Endothelial cell of umbilical vein (primary cell): ENCODE measurements at regions not wholly inside any gene's neighbourhood (a gene's known extent, or its start where the extent isn't known, plus 50 kb on each side); places are given as distances from the start of the nearest gene placed in this dataset.

Experiments used
- MAX ChIP-seq: IDR thresholded peaks from 2 replicates; pipeline ENCODE4 v1.6.1; 2011; ENCODE audit not compliant: insufficient read depth, insufficient read length
- POLR2A ChIP-seq: IDR thresholded peaks from 2 replicates; pipeline ENCODE4 v1.6.1; 2012; ENCODE audit warnings: low read depth, mild to moderate bottlenecking, control low read depth, low read length

GRCh38 chr2:234768608-234769196 is 183.1 kb upstream of the SH3BP4 start:
- TF ChIP-seq POLR2A (no peak), MAX (no peak)
